Loucy (cell line): ENCODE measurements at regions not wholly inside any gene's neighbourhood (a gene's known extent, or its start where the extent isn't known, plus 50 kb on each side); places are given as distances from the start of the nearest gene placed in this dataset.

Experiments
- CTCF ChIP-seq: fragments of 200-600 bp; sonication (generic); conservative IDR thresholded peaks from 2 replicates; pipeline ENCODE4 v1.5.1; 2014; ENCODE audit warnings: mild to moderate bottlenecking, antibody characterized with exemption, low read length
- EZH2phosphoT487 ChIP-seq: fragments of 200-600 bp; IDR thresholded peaks from 2 replicates; pipeline ENCODE4 v1.6.1; 2018; ENCODE audit warnings: antibody characterized with exemption, mild to moderate bottlenecking, moderate library complexity, borderline replicate concordance

- no peak for TF ChIP-seq CTCF
- no peak for TF ChIP-seq EZH2phosphoT487
These were observed 306.0 kb downstream of the FOXL1 start for GRCh38 chr16:86884390-86884650.
